GM23338 (cell line): ENCODE measurements at regions not wholly inside any gene's neighbourhood (a gene's known extent, or its start where the extent isn't known, plus 50 kb on each side); places are given as distances from the start of the nearest gene placed in this dataset.

ENCODE experiments used
- ATAC-seq: fragments of 200-7000 bp; cut with Tn5 transposase; 3 replicates; pipeline ENCODE4 v1.9.1; 2020
- DNase-seq: peaks from one replicate; pipeline ENCODE4 v3.0.0-alpha.2; 2015; ENCODE audit warnings: low spot score
- H2AFZ ChIP-seq: fragments of 200-600 bp; sonication (generic); 2 replicates; pipeline ENCODE4 v1.8.0; 2016; ENCODE audit warnings: antibody characterized with exemption, mild to moderate bottlenecking, moderate library complexity
- H3F3A ChIP-seq: fragments of 200-600 bp; sonication (generic); replicated peaks from 2 replicates; pipeline ENCODE4 v1.8.0; 2017; ENCODE audit warnings: antibody characterized with exemption, mixed run types, low read depth
- H3K27ac ChIP-seq: fragments of 200-600 bp; sonication (generic); 2 replicates; pipeline ENCODE4 v1.6.1; 2016; ENCODE audit warnings: low read depth
- H3K27me3 ChIP-seq: fragments of 200-600 bp; sonication (generic); 2 replicates; pipeline ENCODE4 v1.8.0; 2016; ENCODE audit warnings: mild to moderate bottlenecking, mixed run types, moderate library complexity; ENCODE audit not compliant: insufficient read depth
- H3K36me3 ChIP-seq: fragments of 200-600 bp; sonication (generic); 2 replicates; pipeline ENCODE4 v1.8.0; 2016; ENCODE audit warnings: mild to moderate bottlenecking; ENCODE audit not compliant: insufficient read depth
- H3K4me1 ChIP-seq: fragments of 200-600 bp; sonication (generic); 2 replicates; pipeline ENCODE4 v1.8.0; 2016; ENCODE audit warnings: mild to moderate bottlenecking, moderate library complexity; ENCODE audit not compliant: insufficient read depth
- H3K4me2 ChIP-seq: fragments of 200-600 bp; sonication (generic); 2 replicates; pipeline ENCODE4 v1.7.1; 2017; ENCODE audit warnings: mixed run types
- H3K4me3 ChIP-seq: fragments of 200-600 bp; sonication (generic); 2 replicates; pipeline ENCODE4 v1.6.1; 2016; ENCODE audit warnings: mixed run types
- H3K79me2 ChIP-seq: fragments of 200-600 bp; sonication (generic); replicated peaks from 2 replicates; pipeline ENCODE4 v1.8.0; 2017; ENCODE audit warnings: mild to moderate bottlenecking; ENCODE audit not compliant: insufficient read depth
- H3K9me2 ChIP-seq: fragments of 200-600 bp; sonication (generic); 2 replicates; pipeline ENCODE4 v1.8.0; 2017; ENCODE audit not compliant: insufficient read depth
- H4K20me1 ChIP-seq: fragments of 200-600 bp; sonication (generic); replicated peaks from 2 replicates; pipeline ENCODE4 v1.8.0; 2017; ENCODE audit warnings: mild to moderate bottlenecking; ENCODE audit not compliant: insufficient read depth
- H3K27ac Mint-ChIP-seq: 2 replicates; pipeline ENCODE4 v1.8.0; 2020; ENCODE audit warnings: inconsistent platforms, mild to moderate bottlenecking, moderate library complexity, mixed read lengths
- H3K27me3 Mint-ChIP-seq: 3 replicates; pipeline ENCODE4 v1.8.0; 2022; ENCODE audit warnings: low read depth, mild to moderate bottlenecking, moderate library complexity, mixed read lengths, inconsistent platforms; ENCODE audit not compliant: insufficient read depth, poor library complexity
- H3K36me3 Mint-ChIP-seq: 3 replicates; pipeline ENCODE4 v1.8.0; 2021; ENCODE audit warnings: low read depth, mild to moderate bottlenecking, inconsistent platforms, moderate library complexity, mixed read lengths
- H3K4me1 Mint-ChIP-seq: 3 replicates; pipeline ENCODE4 v1.8.0; 2020; ENCODE audit warnings: mild to moderate bottlenecking, inconsistent platforms, mixed read lengths
- H3K4me3 Mint-ChIP-seq: 3 replicates; pipeline ENCODE4 v1.8.0; 2021; ENCODE audit warnings: moderate library complexity, mild to moderate bottlenecking, inconsistent platforms, mixed read lengths
- H3K9me3 Mint-ChIP-seq: 3 replicates; pipeline ENCODE4 v1.8.0; 2020; ENCODE audit warnings: moderate library complexity, mild to moderate bottlenecking, inconsistent platforms, mixed read lengths
- EZH2 ChIP-seq: fragments of 200-600 bp; sonication (generic); IDR thresholded peaks from one replicate; pipeline ENCODE4 v1.8.0; 2017; ENCODE audit warnings: antibody characterized with exemption, mild to moderate bottlenecking, low read depth; ENCODE audit not compliant: unreplicated experiment
- NANOG ChIP-seq: IDR thresholded peaks from 2 replicates; pipeline ENCODE4 v1.6.1; 2016; ENCODE audit warnings: antibody characterized with exemption, borderline replicate concordance
- STAT1 ChIP-seq: IDR thresholded peaks from one replicate; pipeline ENCODE4 v1.6.1; 2016; ENCODE audit warnings: antibody characterized with exemption; ENCODE audit not compliant: unreplicated experiment
- ZNF331 ChIP-seq: fragments of 250-450 bp; sonication (Bioruptor Pico); IDR thresholded peaks from 2 replicates; pipeline ENCODE4 v1.5.0; 2020; ENCODE audit warnings: low read depth, mild to moderate bottlenecking, moderate library complexity
- TF ChIP-seq, protein P1 (sequence below), 2 experiments: fragments of 200-600 bp in 1 of 2; sonication (generic) in 1 of 2; conservative IDR thresholded peaks; 2 replicates each; pipeline versions ENCODE4 v1.5.1 to v1.6.1; 2016 to 2017; ENCODE audit warnings: antibody characterized with exemption in 2 of 2, low read depth in 2 of 2, mild to moderate bottlenecking in 2 of 2, moderate library complexity in 1 of 2
- TF ChIP-seq, protein P2 (sequence below): IDR thresholded peaks from one replicate; pipeline ENCODE4 v1.6.1; 2018; ENCODE audit warnings: antibody characterized with exemption; ENCODE audit not compliant: unreplicated experiment
- TF ChIP-seq, protein P3 (sequence below): fragments of 250-450 bp; sonication (Bioruptor Pico); IDR thresholded peaks from 2 replicates; pipeline ENCODE4 v1.5.0; 2020; ENCODE audit warnings: mild to moderate bottlenecking, moderate library complexity

DNA sequence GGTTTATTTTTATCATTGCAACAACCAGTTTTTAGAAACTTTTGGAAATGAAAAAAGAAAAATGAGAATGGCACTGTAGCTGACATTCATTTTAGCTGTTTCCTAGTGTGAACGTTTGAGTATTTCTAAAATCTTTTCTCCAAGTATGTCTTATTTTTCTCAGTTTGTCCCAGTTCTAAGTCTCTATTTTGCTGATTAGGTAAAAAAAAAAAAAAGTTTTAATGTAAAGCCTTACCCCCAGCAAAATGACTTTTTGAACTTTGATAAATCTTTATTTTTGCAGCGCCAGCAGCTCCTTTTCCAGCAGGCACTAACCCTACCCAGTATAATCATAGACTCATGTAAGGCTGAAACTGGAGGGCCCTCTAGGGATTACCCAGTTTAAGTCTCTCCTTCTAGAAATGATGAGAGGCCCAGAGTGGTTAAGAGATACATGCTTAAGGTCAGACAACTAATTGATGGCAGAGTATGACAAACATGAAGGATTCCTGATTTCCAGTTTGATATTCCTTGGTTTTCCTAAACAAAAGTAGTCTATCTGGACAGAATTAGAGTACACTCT, 84.3 kb upstream of the SLC4A4 start:
- Mint-ChIP-seq H3K27me3 (no peaks in the 10 kb centered on the region), H3K4me3 (no peak overlapping the region), H3K27ac (no peak overlapping the region), H3K4me1 (no peaks in the 10 kb centered on the region), H3K9me3 (no peaks in the 10 kb centered on the region), H3K36me3 (no peaks in the 10 kb centered on the region)
- ATAC-seq (0 out of 3 replicates have a peak, but pooled peaks have one; percentile 36), DNase-seq (no peak)
- no peaks in the 10 kb centered on the region for H4K20me1 ChIP-seq
- H3K27ac ChIP-seq: no peak overlapping the region
- H3K4me1 ChIP-seq: no peaks in the 10 kb centered on the region
- TF ChIP-seq, protein P1, sequence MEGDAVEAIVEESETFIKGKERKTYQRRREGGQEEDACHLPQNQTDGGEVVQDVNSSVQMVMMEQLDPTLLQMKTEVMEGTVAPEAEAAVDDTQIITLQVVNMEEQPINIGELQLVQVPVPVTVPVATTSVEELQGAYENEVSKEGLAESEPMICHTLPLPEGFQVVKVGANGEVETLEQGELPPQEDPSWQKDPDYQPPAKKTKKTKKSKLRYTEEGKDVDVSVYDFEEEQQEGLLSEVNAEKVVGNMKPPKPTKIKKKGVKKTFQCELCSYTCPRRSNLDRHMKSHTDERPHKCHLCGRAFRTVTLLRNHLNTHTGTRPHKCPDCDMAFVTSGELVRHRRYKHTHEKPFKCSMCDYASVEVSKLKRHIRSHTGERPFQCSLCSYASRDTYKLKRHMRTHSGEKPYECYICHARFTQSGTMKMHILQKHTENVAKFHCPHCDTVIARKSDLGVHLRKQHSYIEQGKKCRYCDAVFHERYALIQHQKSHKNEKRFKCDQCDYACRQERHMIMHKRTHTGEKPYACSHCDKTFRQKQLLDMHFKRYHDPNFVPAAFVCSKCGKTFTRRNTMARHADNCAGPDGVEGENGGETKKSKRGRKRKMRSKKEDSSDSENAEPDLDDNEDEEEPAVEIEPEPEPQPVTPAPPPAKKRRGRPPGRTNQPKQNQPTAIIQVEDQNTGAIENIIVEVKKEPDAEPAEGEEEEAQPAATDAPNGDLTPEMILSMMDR (conservative IDR thresholded peaks at IDR 0.05; ENCODE audit: low read depth in 2 of 2): peak in 1 of 2 experiments; percentile 19; a peak in 1 of 4 replicates
- TF ChIP-seq EZH2: no peak
- no peaks in the 10 kb centered on the region for H3K27me3 ChIP-seq
- no peak overlapping the region for H3K4me3 ChIP-seq
- H3K36me3 ChIP-seq: no peaks in the 10 kb centered on the region
- no peaks in the 10 kb centered on the region for H3K79me2 ChIP-seq
- no peaks in the 10 kb centered on the region for H3F3A ChIP-seq
- no peak overlapping the region for H3K4me2 ChIP-seq
- H3K9me2 ChIP-seq: no peaks in the 10 kb centered on the region
- H2AFZ ChIP-seq: no peak overlapping the region

DNA sequence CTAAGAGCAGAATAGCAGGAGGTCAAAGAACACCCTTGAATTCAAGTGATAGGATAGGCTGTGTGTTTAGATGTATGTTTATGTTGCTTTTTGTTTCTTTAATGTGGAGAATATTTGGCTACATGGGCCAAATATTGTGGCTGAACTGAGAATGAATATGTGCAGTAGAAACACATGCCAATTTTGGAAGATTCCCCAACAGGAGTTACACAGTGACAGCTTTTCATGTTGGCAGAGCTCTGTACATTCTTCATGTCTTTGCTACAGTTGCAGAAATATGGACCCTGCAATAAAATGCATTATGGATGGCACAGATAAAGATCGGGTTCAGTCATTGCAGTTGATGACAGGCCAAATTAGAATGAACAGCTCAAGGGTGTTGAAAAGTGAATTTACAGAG, 82.8 kb upstream of the SLC4A4 start:
- DNase-seq (no peak), ATAC-seq (no peak)
- H3K79me2 ChIP-seq: no peaks in the 10 kb centered on the region
- H3K36me3 Mint-ChIP-seq: no peaks in the 10 kb centered on the region
- H2AFZ ChIP-seq: no peak overlapping the region
- peaks cover 5% of the 10 kb centered on the region; the same call in 1 of the 2 replicates for H3K4me1 ChIP-seq
- H3K27me3 Mint-ChIP-seq: no peaks in the 10 kb centered on the region
- H4K20me1 ChIP-seq: no peaks in the 10 kb centered on the region
- H3K9me2 ChIP-seq: no peaks in the 10 kb centered on the region
- no peak overlapping the region for H3K4me3 Mint-ChIP-seq
- no peak overlapping the region for H3K4me2 ChIP-seq
- no peaks in the 10 kb centered on the region for H3K36me3 ChIP-seq
- no peak overlapping the region for H3K27ac Mint-ChIP-seq
- no peak overlapping the region for H3K27ac ChIP-seq
- no peaks in the 10 kb centered on the region for H3K4me1 Mint-ChIP-seq
- no peaks in the 10 kb centered on the region for H3F3A ChIP-seq
- no peaks in the 10 kb centered on the region for H3K27me3 ChIP-seq
- no peaks in the 10 kb centered on the region for H3K9me3 Mint-ChIP-seq
- no peak overlapping the region for H3K4me3 ChIP-seq
- no peak for TF ChIP-seq STAT1
- no peak for TF ChIP-seq EZH2
- TF ChIP-seq, protein P2, sequence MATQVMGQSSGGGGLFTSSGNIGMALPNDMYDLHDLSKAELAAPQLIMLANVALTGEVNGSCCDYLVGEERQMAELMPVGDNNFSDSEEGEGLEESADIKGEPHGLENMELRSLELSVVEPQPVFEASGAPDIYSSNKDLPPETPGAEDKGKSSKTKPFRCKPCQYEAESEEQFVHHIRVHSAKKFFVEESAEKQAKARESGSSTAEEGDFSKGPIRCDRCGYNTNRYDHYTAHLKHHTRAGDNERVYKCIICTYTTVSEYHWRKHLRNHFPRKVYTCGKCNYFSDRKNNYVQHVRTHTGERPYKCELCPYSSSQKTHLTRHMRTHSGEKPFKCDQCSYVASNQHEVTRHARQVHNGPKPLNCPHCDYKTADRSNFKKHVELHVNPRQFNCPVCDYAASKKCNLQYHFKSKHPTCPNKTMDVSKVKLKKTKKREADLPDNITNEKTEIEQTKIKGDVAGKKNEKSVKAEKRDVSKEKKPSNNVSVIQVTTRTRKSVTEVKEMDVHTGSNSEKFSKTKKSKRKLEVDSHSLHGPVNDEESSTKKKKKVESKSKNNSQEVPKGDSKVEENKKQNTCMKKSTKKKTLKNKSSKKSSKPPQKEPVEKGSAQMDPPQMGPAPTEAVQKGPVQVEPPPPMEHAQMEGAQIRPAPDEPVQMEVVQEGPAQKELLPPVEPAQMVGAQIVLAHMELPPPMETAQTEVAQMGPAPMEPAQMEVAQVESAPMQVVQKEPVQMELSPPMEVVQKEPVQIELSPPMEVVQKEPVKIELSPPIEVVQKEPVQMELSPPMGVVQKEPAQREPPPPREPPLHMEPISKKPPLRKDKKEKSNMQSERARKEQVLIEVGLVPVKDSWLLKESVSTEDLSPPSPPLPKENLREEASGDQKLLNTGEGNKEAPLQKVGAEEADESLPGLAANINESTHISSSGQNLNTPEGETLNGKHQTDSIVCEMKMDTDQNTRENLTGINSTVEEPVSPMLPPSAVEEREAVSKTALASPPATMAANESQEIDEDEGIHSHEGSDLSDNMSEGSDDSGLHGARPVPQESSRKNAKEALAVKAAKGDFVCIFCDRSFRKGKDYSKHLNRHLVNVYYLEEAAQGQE: no peak
- TF ChIP-seq NANOG: no peak
- no peak for TF ChIP-seq ZNF331
- TF ChIP-seq, protein P3, sequence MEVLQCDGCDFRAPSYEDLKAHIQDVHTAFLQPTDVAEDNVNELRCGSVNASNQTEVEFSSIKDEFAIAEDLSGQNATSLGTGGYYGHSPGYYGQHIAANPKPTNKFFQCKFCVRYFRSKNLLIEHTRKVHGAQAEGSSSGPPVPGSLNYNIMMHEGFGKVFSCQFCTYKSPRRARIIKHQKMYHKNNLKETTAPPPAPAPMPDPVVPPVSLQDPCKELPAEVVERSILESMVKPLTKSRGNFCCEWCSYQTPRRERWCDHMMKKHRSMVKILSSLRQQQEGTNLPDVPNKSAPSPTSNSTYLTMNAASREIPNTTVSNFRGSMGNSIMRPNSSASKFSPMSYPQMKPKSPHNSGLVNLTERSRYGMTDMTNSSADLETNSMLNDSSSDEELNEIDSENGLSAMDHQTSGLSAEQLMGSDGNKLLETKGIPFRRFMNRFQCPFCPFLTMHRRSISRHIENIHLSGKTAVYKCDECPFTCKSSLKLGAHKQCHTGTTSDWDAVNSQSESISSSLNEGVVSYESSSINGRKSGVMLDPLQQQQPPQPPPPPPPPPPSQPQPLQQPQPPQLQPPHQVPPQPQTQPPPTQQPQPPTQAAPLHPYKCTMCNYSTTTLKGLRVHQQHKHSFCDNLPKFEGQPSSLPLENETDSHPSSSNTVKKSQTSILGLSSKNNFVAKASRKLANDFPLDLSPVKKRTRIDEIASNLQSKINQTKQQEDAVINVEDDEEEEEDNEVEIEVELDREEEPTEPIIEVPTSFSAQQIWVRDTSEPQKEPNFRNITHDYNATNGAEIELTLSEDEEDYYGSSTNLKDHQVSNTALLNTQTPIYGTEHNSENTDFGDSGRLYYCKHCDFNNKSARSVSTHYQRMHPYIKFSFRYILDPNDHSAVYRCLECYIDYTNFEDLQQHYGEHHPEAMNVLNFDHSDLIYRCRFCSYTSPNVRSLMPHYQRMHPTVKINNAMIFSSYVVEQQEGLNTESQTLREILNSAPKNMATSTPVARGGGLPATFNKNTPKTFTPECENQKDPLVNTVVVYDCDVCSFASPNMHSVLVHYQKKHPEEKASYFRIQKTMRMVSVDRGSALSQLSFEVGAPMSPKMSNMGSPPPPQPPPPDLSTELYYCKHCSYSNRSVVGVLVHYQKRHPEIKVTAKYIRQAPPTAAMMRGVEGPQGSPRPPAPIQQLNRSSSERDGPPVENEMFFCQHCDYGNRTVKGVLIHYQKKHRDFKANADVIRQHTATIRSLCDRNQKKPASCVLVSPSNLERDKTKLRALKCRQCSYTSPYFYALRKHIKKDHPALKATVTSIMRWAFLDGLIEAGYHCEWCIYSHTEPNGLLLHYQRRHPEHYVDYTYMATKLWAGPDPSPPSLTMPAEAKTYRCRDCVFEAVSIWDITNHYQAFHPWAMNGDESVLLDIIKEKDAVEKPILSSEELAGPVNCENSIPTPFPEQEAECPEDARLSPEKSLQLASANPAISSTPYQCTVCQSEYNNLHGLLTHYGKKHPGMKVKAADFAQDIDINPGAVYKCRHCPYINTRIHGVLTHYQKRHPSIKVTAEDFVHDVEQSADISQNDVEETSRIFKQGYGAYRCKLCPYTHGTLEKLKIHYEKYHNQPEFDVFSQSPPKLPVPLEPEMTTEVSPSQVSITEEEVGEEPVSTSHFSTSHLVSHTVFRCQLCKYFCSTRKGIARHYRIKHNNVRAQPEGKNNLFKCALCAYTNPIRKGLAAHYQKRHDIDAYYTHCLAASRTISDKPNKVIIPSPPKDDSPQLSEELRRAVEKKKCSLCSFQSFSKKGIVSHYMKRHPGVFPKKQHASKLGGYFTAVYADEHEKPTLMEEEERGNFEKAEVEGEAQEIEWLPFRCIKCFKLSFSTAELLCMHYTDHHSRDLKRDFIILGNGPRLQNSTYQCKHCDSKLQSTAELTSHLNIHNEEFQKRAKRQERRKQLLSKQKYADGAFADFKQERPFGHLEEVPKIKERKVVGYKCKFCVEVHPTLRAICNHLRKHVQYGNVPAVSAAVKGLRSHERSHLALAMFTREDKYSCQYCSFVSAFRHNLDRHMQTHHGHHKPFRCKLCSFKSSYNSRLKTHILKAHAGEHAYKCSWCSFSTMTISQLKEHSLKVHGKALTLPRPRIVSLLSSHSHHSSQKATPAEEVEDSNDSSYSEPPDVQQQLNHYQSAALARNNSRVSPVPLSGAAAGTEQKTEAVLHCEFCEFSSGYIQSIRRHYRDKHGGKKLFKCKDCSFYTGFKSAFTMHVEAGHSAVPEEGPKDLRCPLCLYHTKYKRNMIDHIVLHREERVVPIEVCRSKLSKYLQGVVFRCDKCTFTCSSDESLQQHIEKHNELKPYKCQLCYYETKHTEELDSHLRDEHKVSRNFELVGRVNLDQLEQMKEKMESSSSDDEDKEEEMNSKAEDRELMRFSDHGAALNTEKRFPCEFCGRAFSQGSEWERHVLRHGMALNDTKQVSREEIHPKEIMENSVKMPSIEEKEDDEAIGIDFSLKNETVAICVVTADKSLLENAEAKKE (CRISPR knock-in tag): no peak
- TF ChIP-seq, protein P1 (conservative IDR thresholded peaks at IDR 0.05; ENCODE audit: low read depth in 2 of 2): no peak
